ENCODE measurements at regions not wholly inside any gene's neighbourhood (a gene's known extent, or its start where the extent isn't known, plus 50 kb on each side); places are given as distances from the start of the nearest gene placed in this dataset.

GRCh38 chr4:12146339-12146738, 717.6 kb upstream of the HS3ST1 start:
- Histone ChIP-seq H3K27me3 (ENCODE audit: control insufficient read depth in 2 of 2, insufficient read depth in 2 of 2, low read length in 2 of 2) (no peaks in the 10 kb centered on the region), H3K4me2 (replicated peaks; ENCODE audit: extremely low read depth, low read length, poor library complexity, severe bottlenecking) (no peak overlapping the region), H2AFZ (ENCODE audit: insufficient read depth, low read depth, low read length, poor library complexity, severe bottlenecking) (no peak overlapping the region), H3K9me3 (replicated peaks in 1 of 2; ENCODE audit: control insufficient read depth in 1 of 2, insufficient read depth in 1 of 2, low read length in 2 of 2) (peaks cover 0 to 6% of the 10 kb centered on the region in 2 donors), H3K4me1 (ENCODE audit: control insufficient read depth in 1 of 2, insufficient read depth in 2 of 2, low read length in 2 of 2) (no peaks in the 10 kb centered on the region), H3K27ac (ENCODE audit: low read depth in 1 of 2, low read length in 2 of 2) (no peak overlapping the region), H3K9ac (ENCODE audit: insufficient read depth, low read length, poor library complexity, severe bottlenecking) (no peak overlapping the region), H3K4me3 (replicated peaks in 1 of 3; ENCODE audit: low read depth in 2 of 3, low read length in 3 of 3) (no peak overlapping the region), H3K79me2 (ENCODE audit: insufficient read depth, low read length) (no peaks in the 10 kb centered on the region), H3K36me3 (replicated peaks in 1 of 2; ENCODE audit: control insufficient read depth in 1 of 2, insufficient read depth in 2 of 2, low read length in 2 of 2) (no peaks in the 10 kb centered on the region), H4K20me1 (ENCODE audit: insufficient read depth, low read length) (no peaks in the 10 kb centered on the region)
- Mint-ChIP-seq H3K27ac (no peak overlapping the region), H3K36me3 (no peaks in the 10 kb centered on the region), H3K9me3 (peaks cover 2 to 8% (median 6%) of the 10 kb centered on the region in 7 donors), H3K4me1 (no peaks in the 10 kb centered on the region), H3K4me3 (no peak overlapping the region), H3K27me3 (ENCODE audit: low read depth in 3 of 3) (peaks cover 0 to 7% (median 2%) of the 10 kb centered on the region in 3 donors)
- no peak for TF ChIP-seq CTCF (IDR thresholded peaks at IDR 0.05)
- intact Hi-C loops (cut with micrococcal nuclease), result no loop called here
- no peak for DNase-seq

GRCh38 chr4:12145768-12146167, 717.1 kb upstream of the HS3ST1 start:
- intact Hi-C loops (cut with micrococcal nuclease), result no loop called here
- no peak overlapping the region for H3K4me2 ChIP-seq (replicated peaks; ENCODE audit: extremely low read depth, low read length, poor library complexity, severe bottlenecking)
- H3K4me3 ChIP-seq (replicated peaks in 1 of 3; ENCODE audit: low read depth in 2 of 3, low read length in 3 of 3), result no peak overlapping the region
- WGBS (ENCODE audit: insufficient coverage), result no CpG with 5 or more reads among the region's 1 CpG
- H3K36me3 ChIP-seq (replicated peaks in 1 of 2; ENCODE audit: control insufficient read depth in 1 of 2, insufficient read depth in 2 of 2, low read length in 2 of 2), result no peaks in the 10 kb centered on the region
- H3K27ac ChIP-seq (ENCODE audit: low read depth in 1 of 2, low read length in 2 of 2), result no peak overlapping the region
- no peaks in the 10 kb centered on the region for H3K36me3 Mint-ChIP-seq
- DNase-seq, result no peak
- no peaks in the 10 kb centered on the region for H3K79me2 ChIP-seq (ENCODE audit: insufficient read depth, low read length)
- H3K4me1 ChIP-seq (ENCODE audit: control insufficient read depth in 1 of 2, insufficient read depth in 2 of 2, low read length in 2 of 2), result no peaks in the 10 kb centered on the region
- peaks cover 2 to 8% (median 6%) of the 10 kb centered on the region in 7 donors for H3K9me3 Mint-ChIP-seq
- no peaks in the 10 kb centered on the region for H4K20me1 ChIP-seq (ENCODE audit: insufficient read depth, low read length)
- no peaks in the 10 kb centered on the region for H3K4me1 Mint-ChIP-seq
- no peak overlapping the region for H2AFZ ChIP-seq (ENCODE audit: insufficient read depth, low read depth, low read length, poor library complexity, severe bottlenecking)
- H3K27ac Mint-ChIP-seq, result no peak overlapping the region
- H3K27me3 Mint-ChIP-seq (ENCODE audit: low read depth in 3 of 3), result peaks cover 0 to 7% (median 2%) of the 10 kb centered on the region in 3 donors
- H3K9ac ChIP-seq (ENCODE audit: insufficient read depth, low read length, poor library complexity, severe bottlenecking), result no peak overlapping the region
- H3K4me3 Mint-ChIP-seq, result no peak overlapping the region
- H3K27me3 ChIP-seq (ENCODE audit: control insufficient read depth in 2 of 2, insufficient read depth in 2 of 2, low read length in 2 of 2), result no peaks in the 10 kb centered on the region
- H3K9me3 ChIP-seq (replicated peaks in 1 of 2; ENCODE audit: control insufficient read depth in 1 of 2, insufficient read depth in 1 of 2, low read length in 2 of 2), result peaks cover 0 to 6% of the 10 kb centered on the region in 2 donors
- TF ChIP-seq CTCF (IDR thresholded peaks at IDR 0.05), result no peak
